Caco-2 (cell line): ENCODE measurements at regions not wholly inside any gene's neighbourhood (a gene's known extent, or its start where the extent isn't known, plus 50 kb on each side); places are given as distances from the start of the nearest gene placed in this dataset.

Experiments used
- BruUV-seq: library from RNA; stranded (reverse); fragments of 400-500 nt; replicated peaks from 2 replicates; lab custom pipeline; 2021; lab: Mats Ljungman, UMichigan
- CTCF ChIA-PET: fragments of 300-600 bp; sonication (Branson Sonifier 250); formaldehyde crosslinking; loops from one replicate; lab custom pipeline; 2022; ENCODE audit warnings: antibody characterized with exemption; lab: Charles Lee
- POLR2A ChIA-PET: fragments of 300-600 bp; sonication (Branson Sonifier 250); formaldehyde crosslinking; loops from one replicate; lab custom pipeline; 2022; ENCODE audit warnings: antibody characterized with exemption; lab: Charles Lee
- DNase-seq, 2 experiments: peaks; one replicate each; pipeline versions ENCODE4 v3.0.0 to v3.0.0-alpha.2; 2020 to 2022
- H3K27me3 ChIP-seq: replicated peaks from 2 replicates; pipeline ENCODE4 v1.6.0; 2011; ENCODE audit warnings: low read length; ENCODE audit not compliant: control insufficient read depth, insufficient read depth
- H3K36me3 ChIP-seq: 2 replicates; pipeline ENCODE4 v1.5.1; 2011; ENCODE audit warnings: low read length; ENCODE audit not compliant: control insufficient read depth, insufficient read depth
- H3K4me1 ChIP-seq: fragments of 250-450 bp; sonication (Bioruptor Pico); 2 replicates; pipeline ENCODE4 v1.5.1; 2020; ENCODE audit warnings: mild to moderate bottlenecking
- H3K4me3 ChIP-seq: 2 replicates; pipeline ENCODE4 v1.5.1; 2011; ENCODE audit warnings: low read depth, mild to moderate bottlenecking, control low read depth, low read length
- H3K9me3 ChIP-seq: fragments of 250-450 bp; sonication (Bioruptor Pico); 2 replicates; pipeline ENCODE4 v1.5.1; 2020; ENCODE audit warnings: mild to moderate bottlenecking, moderate library complexity
- H3K27ac Mint-ChIP-seq: one replicate; pipeline ENCODE4 v1.8.0; 2022; ENCODE audit warnings: mixed read lengths; ENCODE audit not compliant: unreplicated experiment
- H3K27me3 Mint-ChIP-seq: one replicate; pipeline ENCODE4 v1.8.0; 2022; ENCODE audit warnings: mixed read lengths; ENCODE audit not compliant: insufficient read depth, unreplicated experiment
- H3K36me3 Mint-ChIP-seq: one replicate; pipeline ENCODE4 v1.8.0; 2022; ENCODE audit warnings: mild to moderate bottlenecking, mixed read lengths; ENCODE audit not compliant: insufficient read depth, unreplicated experiment
- H3K4me1 Mint-ChIP-seq: one replicate; pipeline ENCODE4 v1.8.0; 2022; ENCODE audit warnings: low read depth, mixed read lengths; ENCODE audit not compliant: unreplicated experiment
- H3K4me3 Mint-ChIP-seq: one replicate; pipeline ENCODE4 v1.8.0; 2022; ENCODE audit warnings: mild to moderate bottlenecking, moderate library complexity, mixed read lengths; ENCODE audit not compliant: unreplicated experiment
- H3K9me3 Mint-ChIP-seq: one replicate; pipeline ENCODE4 v1.8.0; 2022; ENCODE audit warnings: mixed read lengths; ENCODE audit not compliant: unreplicated experiment
- intact Hi-C: fragments of 100-400 bp; cut with micrococcal nuclease; formaldehyde crosslinking; loops from one replicate; pipeline ENCODE4 v1.10.0; 2022; ENCODE audit not compliant: unreplicated experiment
- TF ChIP-seq, protein P1 (sequence below), 2 experiments: fragments of 200-600 bp in 1 of 2; IDR thresholded peaks; 1 replicate in 1 of 2; 2 replicates in 1 of 2; pipeline versions ENCODE4 v1.5.1 to v1.8.0; 2011 to 2022; ENCODE audit warnings: antibody characterized with exemption in 1 of 2, control low read depth in 1 of 2, inconsistent platforms in 1 of 2, low read depth in 1 of 2, low read length in 1 of 2, mild to moderate bottlenecking in 1 of 2, moderate library complexity in 1 of 2; ENCODE audit not compliant: insufficient read depth in 1 of 2, severe bottlenecking in 1 of 2, unreplicated experiment in 1 of 2

DNA sequence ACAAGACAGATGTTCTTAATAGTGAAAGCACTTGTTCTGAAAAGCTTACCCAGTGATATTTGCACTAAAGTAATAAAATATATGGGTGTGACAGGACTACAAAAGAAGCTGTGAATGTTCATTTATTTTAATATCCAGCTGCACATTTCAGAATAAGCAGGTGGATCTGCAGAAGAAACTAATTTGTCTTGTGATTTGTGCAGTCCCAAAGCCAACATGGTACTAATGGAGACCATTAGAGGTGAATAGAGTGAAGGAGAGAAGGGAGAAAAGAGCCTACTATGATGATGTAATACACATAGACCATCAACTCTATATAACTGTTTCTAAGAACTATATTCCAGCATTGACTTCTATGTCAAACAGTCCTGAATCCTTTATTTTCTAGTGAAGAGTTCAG, 362.8 kb downstream of the ISL1 start:
- intact Hi-C loops = no loop called here
- no peaks in the 10 kb centered on the region for H3K36me3 Mint-ChIP-seq
- Histone ChIP-seq H3K9me3 (no peaks in the 10 kb centered on the region), H3K4me3 (no peak overlapping the region), H3K36me3 (no peaks in the 10 kb centered on the region), H3K4me1 (no peaks in the 10 kb centered on the region), H3K27me3 (no peaks in the 10 kb centered on the region)
- H3K9me3 Mint-ChIP-seq = no peaks in the 10 kb centered on the region
- POLR2A ChIA-PET = no interaction called here
- CTCF ChIA-PET = no interaction called here
- no TSS peak for BruUV-seq
- TF ChIP-seq, protein P1, sequence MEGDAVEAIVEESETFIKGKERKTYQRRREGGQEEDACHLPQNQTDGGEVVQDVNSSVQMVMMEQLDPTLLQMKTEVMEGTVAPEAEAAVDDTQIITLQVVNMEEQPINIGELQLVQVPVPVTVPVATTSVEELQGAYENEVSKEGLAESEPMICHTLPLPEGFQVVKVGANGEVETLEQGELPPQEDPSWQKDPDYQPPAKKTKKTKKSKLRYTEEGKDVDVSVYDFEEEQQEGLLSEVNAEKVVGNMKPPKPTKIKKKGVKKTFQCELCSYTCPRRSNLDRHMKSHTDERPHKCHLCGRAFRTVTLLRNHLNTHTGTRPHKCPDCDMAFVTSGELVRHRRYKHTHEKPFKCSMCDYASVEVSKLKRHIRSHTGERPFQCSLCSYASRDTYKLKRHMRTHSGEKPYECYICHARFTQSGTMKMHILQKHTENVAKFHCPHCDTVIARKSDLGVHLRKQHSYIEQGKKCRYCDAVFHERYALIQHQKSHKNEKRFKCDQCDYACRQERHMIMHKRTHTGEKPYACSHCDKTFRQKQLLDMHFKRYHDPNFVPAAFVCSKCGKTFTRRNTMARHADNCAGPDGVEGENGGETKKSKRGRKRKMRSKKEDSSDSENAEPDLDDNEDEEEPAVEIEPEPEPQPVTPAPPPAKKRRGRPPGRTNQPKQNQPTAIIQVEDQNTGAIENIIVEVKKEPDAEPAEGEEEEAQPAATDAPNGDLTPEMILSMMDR (IDR thresholded peaks at IDR 0.05; ENCODE audit: insufficient read depth in 1 of 2, low read depth in 1 of 2, low read length in 1 of 2, severe bottlenecking in 1 of 2, unreplicated experiment in 1 of 2) = no peak
- H3K4me1 Mint-ChIP-seq = no peaks in the 10 kb centered on the region
- H3K27ac Mint-ChIP-seq = no peak overlapping the region
- no peak for DNase-seq
- no peaks in the 10 kb centered on the region for H3K27me3 Mint-ChIP-seq
- H3K4me3 Mint-ChIP-seq = no peak overlapping the region

- TF ChIP-seq, protein P1 (IDR thresholded peaks at IDR 0.05; ENCODE audit: insufficient read depth in 1 of 2, low read depth in 1 of 2, low read length in 1 of 2, severe bottlenecking in 1 of 2, unreplicated experiment in 1 of 2) = no peak
- no TSS peak for BruUV-seq
- Mint-ChIP-seq H3K4me3 (no peak overlapping the region), H3K27ac (no peak overlapping the region), H3K36me3 (no peaks in the 10 kb centered on the region), H3K4me1 (no peaks in the 10 kb centered on the region), H3K9me3 (no peaks in the 10 kb centered on the region), H3K27me3 (no peaks in the 10 kb centered on the region)
- ChIA-PET CTCF (no interaction called here), POLR2A (no interaction called here)
- no peaks in the 10 kb centered on the region for H3K4me1 ChIP-seq
- H3K9me3 ChIP-seq = no peaks in the 10 kb centered on the region; the same call in 1 of the 2 replicates
- H3K4me3 ChIP-seq = no peak overlapping the region
- H3K27me3 ChIP-seq = no peaks in the 10 kb centered on the region
- intact Hi-C loops = no loop called here
- H3K36me3 ChIP-seq = no peaks in the 10 kb centered on the region
- DNase-seq = no peak
Observed at GRCh38 chr5:51748647-51749046, 365.4 kb downstream of the ISL1 start.
